Gastrocnemius medialis (tissue), 4 donors: ENCODE measurements at regions not wholly inside any gene's neighbourhood (a gene's known extent, or its start where the extent isn't known, plus 50 kb on each side); places are given as distances from the start of the nearest gene placed in this dataset.

ENCODE experiments used
- CTCF ChIP-seq, 5 experiments: fragments of 450-650 bp in 3 of 5; fragments of 200-600 bp in 2 of 5; sonication (generic) in 2 of 5; IDR thresholded peaks in 4 of 5; conservative IDR thresholded peaks in 1 of 5; 1 replicate in 4 of 5; 2 replicates in 1 of 5; pipeline ENCODE4 v1.5.1; 2016 to 2019; ENCODE audit warnings: antibody characterized with exemption in 5 of 5, mild to moderate bottlenecking in 3 of 5, moderate library complexity in 3 of 5
- POLR2A ChIP-seq, 2 donors: fragments of 450-650 bp; IDR thresholded peaks; one replicate each; pipeline ENCODE4 v1.6.1; 2017; ENCODE audit warnings: antibody characterized with exemption in 2 of 2, mild to moderate bottlenecking in 2 of 2, moderate library complexity in 2 of 2

GRCh38 chr14:85921241-85921640 lies 391.3 kb downstream of the FLRT2 start:
- TF ChIP-seq CTCF (IDR thresholded peaks at IDR 0.05 in 4 of 5, conservative IDR thresholded peaks at IDR 0.05 in 1 of 5) = no peak
- TF ChIP-seq POLR2A (IDR thresholded peaks at IDR 0.05) = no peak
